Activated CD8-positive, alpha-beta T cell treated with anti-CD3 and anti-CD28 coated beads for 36 hours (primary cell): ENCODE measurements at regions not wholly inside any gene's neighbourhood (a gene's known extent, or its start where the extent isn't known, plus 50 kb on each side); places are given as distances from the start of the nearest gene placed in this dataset.

Source experiments
- ATAC-seq: fragments of 200-7000 bp; cut with Tn5 transposase; one replicate; pipeline ENCODE4 v1.10.0; 2021; ENCODE audit warnings: mild to moderate bottlenecking, moderate library complexity
- CTCF ChIA-PET: fragments of 350-600 bp; sonication (Branson Sonifier 250); formaldehyde crosslinking; loops from one replicate; lab custom pipeline; 2021; ENCODE audit warnings: antibody characterized with exemption; lab: Charles Lee
- POLR2A ChIA-PET: fragments of 350-600 bp; sonication (Branson Sonifier 250); formaldehyde crosslinking; loops from one replicate; lab custom pipeline; 2021; ENCODE audit warnings: antibody characterized with exemption; lab: Charles Lee
- DNase-seq: peaks from one replicate; pipeline ENCODE4 v3.0.0-alpha.2; 2020
- H3K27ac Mint-ChIP-seq: one replicate; pipeline ENCODE4 v1.8.0; 2021; ENCODE audit warnings: mild to moderate bottlenecking, mixed read lengths
- H3K27me3 Mint-ChIP-seq: one replicate; pipeline ENCODE4 v1.8.0; 2021; ENCODE audit warnings: mixed read lengths
- H3K36me3 Mint-ChIP-seq: one replicate; pipeline ENCODE4 v1.8.0; 2021; ENCODE audit warnings: low read depth, mixed read lengths
- H3K4me1 Mint-ChIP-seq: one replicate; pipeline ENCODE4 v1.8.0; 2021; ENCODE audit warnings: low read depth, mixed read lengths
- H3K4me3 Mint-ChIP-seq: one replicate; pipeline ENCODE4 v1.8.0; 2021; ENCODE audit warnings: mild to moderate bottlenecking, moderate library complexity, mixed read lengths
- H3K9me3 Mint-ChIP-seq: one replicate; pipeline ENCODE4 v1.8.0; 2021; ENCODE audit warnings: mixed read lengths
- intact Hi-C: fragments of 100-400 bp; cut with micrococcal nuclease; formaldehyde crosslinking; loops from one replicate; pipeline ENCODE4 v1.10.0; 2022
- TF ChIP-seq, protein P1 (sequence below): fragments of 200-600 bp; IDR thresholded peaks from one replicate; pipeline ENCODE4 v1.8.0; 2022; ENCODE audit warnings: antibody characterized with exemption, mild to moderate bottlenecking

DNA sequence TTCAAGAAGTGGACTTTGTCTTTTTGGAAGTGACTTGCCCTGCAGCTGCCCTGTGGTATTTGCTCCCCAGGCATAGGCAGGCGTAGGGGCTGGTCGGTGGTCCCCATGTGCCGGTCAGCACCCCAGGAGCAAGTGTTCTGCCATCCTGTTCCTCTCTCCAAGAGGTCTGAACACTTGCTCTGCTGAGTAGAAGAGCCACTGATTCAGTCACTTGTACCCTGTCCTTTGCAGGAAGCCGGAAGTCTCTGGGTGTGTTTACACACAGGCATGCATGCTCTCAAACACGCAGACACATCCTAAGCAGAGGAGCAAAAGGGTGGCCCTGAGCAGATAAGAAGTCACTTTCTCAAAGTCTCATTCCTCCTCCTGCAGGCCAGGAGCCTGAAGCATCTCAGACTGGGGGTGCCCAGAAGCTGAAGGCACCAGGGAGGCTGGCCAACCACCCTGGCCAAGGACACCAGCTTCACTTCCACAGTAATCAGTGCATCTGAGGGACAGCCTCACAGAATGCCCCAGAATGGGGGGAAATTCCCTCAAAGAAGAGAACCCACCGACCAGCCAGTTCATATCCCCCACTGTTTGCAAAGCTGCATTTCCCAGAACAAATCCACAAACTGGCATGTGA, 88.7 kb upstream of the POMGNT2 start:
- POLR2A ChIA-PET: interaction anchor here (0.6 to 0.8 kb wide), 2 partner anchors 16 to 81 kb away, joined by 3 read pairs; no protein-coding TSS in a partner anchor

DNA sequence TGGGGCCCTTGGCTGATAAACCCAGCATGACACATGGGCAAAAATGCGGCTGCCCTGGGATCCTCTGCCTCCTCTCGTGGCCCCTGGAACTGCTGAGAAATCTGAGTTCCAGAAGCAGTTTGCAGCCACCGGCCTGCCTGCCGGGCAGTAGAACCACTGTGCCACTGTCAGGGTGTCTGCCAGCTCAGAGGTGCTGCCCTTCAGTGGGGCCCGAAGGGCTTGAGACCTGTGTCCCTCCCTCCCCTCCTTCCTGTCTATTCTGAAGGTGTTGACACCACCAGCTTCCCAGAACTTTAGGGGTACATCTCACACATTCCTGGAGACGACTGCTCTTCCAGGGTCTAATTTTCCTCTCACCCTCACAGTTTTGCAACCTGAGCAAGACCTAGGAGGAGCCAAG, 88.2 kb upstream of the POMGNT2 start:
- Mint-ChIP-seq H3K36me3 (no peaks in the 10 kb centered on the region), H3K27ac (peak overlapping the region; percentile 91), H3K27me3 (no peaks in the 10 kb centered on the region), H3K4me3 (peak overlapping the region; percentile 26), H3K4me1 (peaks cover 66% of the 10 kb centered on the region), H3K9me3 (peaks cover 4% of the 10 kb centered on the region)
- ChIA-PET POLR2A (no interaction called here), CTCF (interaction anchor here (1.3 kb wide), 1 partner anchor 9 kb away, joined by 3 read pairs; no protein-coding TSS in a partner anchor)
- no peak for DNase-seq
- intact Hi-C loops: no loop called here
- no peak for ATAC-seq
- TF ChIP-seq, protein P1, sequence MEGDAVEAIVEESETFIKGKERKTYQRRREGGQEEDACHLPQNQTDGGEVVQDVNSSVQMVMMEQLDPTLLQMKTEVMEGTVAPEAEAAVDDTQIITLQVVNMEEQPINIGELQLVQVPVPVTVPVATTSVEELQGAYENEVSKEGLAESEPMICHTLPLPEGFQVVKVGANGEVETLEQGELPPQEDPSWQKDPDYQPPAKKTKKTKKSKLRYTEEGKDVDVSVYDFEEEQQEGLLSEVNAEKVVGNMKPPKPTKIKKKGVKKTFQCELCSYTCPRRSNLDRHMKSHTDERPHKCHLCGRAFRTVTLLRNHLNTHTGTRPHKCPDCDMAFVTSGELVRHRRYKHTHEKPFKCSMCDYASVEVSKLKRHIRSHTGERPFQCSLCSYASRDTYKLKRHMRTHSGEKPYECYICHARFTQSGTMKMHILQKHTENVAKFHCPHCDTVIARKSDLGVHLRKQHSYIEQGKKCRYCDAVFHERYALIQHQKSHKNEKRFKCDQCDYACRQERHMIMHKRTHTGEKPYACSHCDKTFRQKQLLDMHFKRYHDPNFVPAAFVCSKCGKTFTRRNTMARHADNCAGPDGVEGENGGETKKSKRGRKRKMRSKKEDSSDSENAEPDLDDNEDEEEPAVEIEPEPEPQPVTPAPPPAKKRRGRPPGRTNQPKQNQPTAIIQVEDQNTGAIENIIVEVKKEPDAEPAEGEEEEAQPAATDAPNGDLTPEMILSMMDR: no peak

More for the DNA sequence above, 88.7 kb upstream of the POMGNT2 start:
- TF ChIP-seq, protein P1: no peak
- DNase-seq (peak; percentile 57), ATAC-seq (peak; percentile 88)
- H3K27ac Mint-ChIP-seq: peak overlapping the region; percentile 91
- peak overlapping the region; percentile 26 for H3K4me3 Mint-ChIP-seq
- intact Hi-C loops: no loop called here
- H3K9me3 Mint-ChIP-seq: peaks cover 2% of the 10 kb centered on the region
- no peaks in the 10 kb centered on the region for H3K27me3 Mint-ChIP-seq
- H3K36me3 Mint-ChIP-seq: no peaks in the 10 kb centered on the region
- peaks cover 69% of the 10 kb centered on the region for H3K4me1 Mint-ChIP-seq
- CTCF ChIA-PET: interaction anchor here (1.3 kb wide), 1 partner anchor 10 kb away, joined by 3 read pairs; no protein-coding TSS in a partner anchor

DNA sequence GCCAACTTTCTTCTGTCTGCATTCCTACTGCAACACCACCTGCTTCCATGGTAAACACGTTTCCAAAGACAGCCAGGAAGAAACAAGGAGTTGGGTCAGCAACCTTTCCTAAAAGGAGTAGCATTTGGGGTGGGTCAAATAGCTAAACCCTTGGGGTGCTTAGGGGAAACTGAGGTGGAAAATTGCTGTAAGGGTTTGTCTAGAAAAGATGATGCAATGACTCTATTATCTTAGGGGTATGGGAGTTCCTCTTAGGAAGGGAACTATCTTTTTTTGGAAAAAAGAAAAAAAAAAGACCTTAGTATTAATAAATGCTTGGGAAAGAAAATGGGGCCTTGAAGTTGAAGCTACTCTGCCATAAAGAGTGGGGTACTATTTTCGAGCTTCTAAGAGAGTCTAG, 86.1 kb upstream of the POMGNT2 start:
- no peak for DNase-seq
- Mint-ChIP-seq H3K27me3 (no peaks in the 10 kb centered on the region), H3K9me3 (peaks cover 12% of the 10 kb centered on the region), H3K36me3 (peaks cover 2% of the 10 kb centered on the region), H3K4me3 (no peak overlapping the region), H3K27ac (peak overlapping the region; percentile 44), H3K4me1 (peaks cover 51% of the 10 kb centered on the region)
- intact Hi-C loops: no loop called here
- TF ChIP-seq, protein P1: no peak
- ChIA-PET CTCF (interaction anchor here (1.1 kb wide), 1 partner anchor 30 kb away, joined by 4 read pairs; no protein-coding TSS in a partner anchor), POLR2A (interaction anchor here (0.6 kb wide), 1 partner anchor 517 kb away, joined by 3 read pairs; no protein-coding TSS in a partner anchor)
- ATAC-seq: no peak

DNA sequence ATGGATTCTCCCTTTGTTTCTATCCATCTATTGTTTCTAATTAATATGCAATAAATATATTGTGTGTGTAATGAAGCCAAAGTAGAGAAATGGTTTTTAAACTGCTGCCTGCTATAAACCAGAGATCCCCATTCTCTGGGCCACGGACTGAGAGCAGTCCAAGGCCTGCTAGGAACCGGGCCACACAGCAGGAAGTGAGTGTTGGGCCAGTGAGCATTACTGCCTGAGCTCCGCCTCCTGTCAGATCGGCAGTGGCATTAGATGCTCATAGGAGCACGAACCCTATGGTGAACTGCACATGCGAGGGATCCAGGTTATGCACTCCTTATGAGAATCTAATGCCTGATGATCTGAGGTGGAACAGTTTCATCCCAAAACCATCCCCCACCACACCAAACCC, 85.2 kb upstream of the POMGNT2 start:
- Mint-ChIP-seq H3K36me3 (peaks cover 2% of the 10 kb centered on the region), H3K4me1 (peaks cover 45% of the 10 kb centered on the region), H3K9me3 (peaks cover 12% of the 10 kb centered on the region), H3K27ac (no peak overlapping the region), H3K4me3 (no peak overlapping the region), H3K27me3 (no peaks in the 10 kb centered on the region)
- POLR2A ChIA-PET: no interaction called here
- intact Hi-C loops: no loop called here
- TF ChIP-seq, protein P1: no peak
- ATAC-seq (no peak), DNase-seq (no peak)
- CTCF ChIA-PET: interaction anchor here (1.3 kb wide), 1 partner anchor 13 kb away, joined by 5 read pairs; no protein-coding TSS in a partner anchor

DNA sequence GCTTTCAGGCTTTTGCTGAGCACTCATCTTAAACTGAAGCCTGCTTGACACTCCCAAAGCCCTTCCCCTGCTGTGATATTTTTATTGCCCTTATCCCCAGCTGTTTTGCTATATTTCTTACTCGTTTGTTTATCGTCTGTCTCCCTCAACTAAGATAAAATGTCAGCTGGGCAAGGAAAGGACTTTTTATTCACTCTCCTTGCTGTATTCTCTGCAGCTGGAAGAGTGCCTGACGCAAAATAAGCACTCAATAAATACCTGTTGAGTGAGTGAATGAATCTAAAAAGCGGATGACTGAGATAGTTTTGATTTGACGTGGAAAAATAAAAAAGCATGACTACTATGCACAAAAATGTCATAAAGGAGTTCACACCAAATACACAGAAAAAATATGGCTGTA, 84.8 kb upstream of the POMGNT2 start:
- ATAC-seq: no peak
- peaks cover 2% of the 10 kb centered on the region for H3K36me3 Mint-ChIP-seq
- intact Hi-C loops: no loop called here
- H3K4me1 Mint-ChIP-seq: peaks cover 40% of the 10 kb centered on the region
- TF ChIP-seq, protein P1: no peak
- POLR2A ChIA-PET: no interaction called here
- H3K27me3 Mint-ChIP-seq: no peaks in the 10 kb centered on the region
- peaks cover 12% of the 10 kb centered on the region for H3K9me3 Mint-ChIP-seq
- no peak overlapping the region for H3K27ac Mint-ChIP-seq
- H3K4me3 Mint-ChIP-seq: no peak overlapping the region
- DNase-seq: no peak
- CTCF ChIA-PET: interaction anchor here (1.3 kb wide), 1 partner anchor 13 kb away, joined by 5 read pairs; no protein-coding TSS in a partner anchor
